Transverse colon (tissue), 4 donors: ENCODE measurements at regions not wholly inside any gene's neighbourhood (a gene's known extent, or its start where the extent isn't known, plus 50 kb on each side); places are given as distances from the start of the nearest gene placed in this dataset.

Source experiments
- DNase-seq: peaks from one replicate; pipeline ENCODE4 v3.0.0-alpha.2; 2019
- H3K27ac ChIP-seq, 4 donors: fragments of 200-600 bp; sonication (generic); 2 replicates each; pipeline ENCODE4 v1.5.1; 2016 to 2018; ENCODE audit warnings: inconsistent platforms in 4 of 4
- H3K27me3 ChIP-seq: fragments of 200-600 bp; sonication (generic); 2 replicates; pipeline ENCODE4 v1.5.1; 2017; ENCODE audit warnings: inconsistent platforms
- H3K36me3 ChIP-seq, 4 donors: fragments of 200-600 bp; sonication (generic); 2 replicates each; pipeline ENCODE4 v1.5.1; 2017 to 2019; ENCODE audit warnings: inconsistent platforms in 4 of 4
- H3K4me1 ChIP-seq, 4 donors: fragments of 200-600 bp; sonication (generic); 2 replicates each; pipeline ENCODE4 v1.5.1; 2017 to 2020; ENCODE audit warnings: inconsistent platforms in 4 of 4
- H3K4me3 ChIP-seq, 4 donors: fragments of 200-600 bp; sonication (generic); 1 replicate in 1 of 4; 2 replicates in 3 of 4; pipeline versions ENCODE4 v1.5.1 to v1.6.1; 2017 to 2019; ENCODE audit warnings: inconsistent platforms in 4 of 4
- H3K9me3 ChIP-seq, 2 donors: fragments of 200-600 bp; sonication (generic); 2 replicates each; pipeline ENCODE4 v1.5.1; 2017 to 2019; ENCODE audit warnings: inconsistent platforms in 2 of 2
- CTCF ChIP-seq, 5 experiments: fragments of 200-600 bp in 3 of 5; fragments of 450-650 bp in 2 of 5; sonication (generic) in 3 of 5; IDR thresholded peaks; 1 replicate in 2 of 5; 2 replicates in 3 of 5; pipeline ENCODE4 v1.5.1; 2016 to 2017; ENCODE audit warnings: antibody characterized with exemption in 5 of 5, inconsistent platforms in 3 of 5, mild to moderate bottlenecking in 2 of 5, moderate library complexity in 1 of 5
- EP300 ChIP-seq: sonication (generic); formaldehyde crosslinking; IDR thresholded peaks from one replicate; pipeline ENCODE4 v1.6.1; 2017; ENCODE audit warnings: antibody characterized with exemption, low read depth
- POLR2A ChIP-seq: fragments of 450-650 bp; IDR thresholded peaks from one replicate; pipeline ENCODE4 v1.6.1; 2016; ENCODE audit warnings: antibody characterized with exemption, mild to moderate bottlenecking, moderate library complexity
- POLR2AphosphoS5 ChIP-seq, 3 donors: sonication (generic); formaldehyde crosslinking; IDR thresholded peaks; one replicate each; pipeline ENCODE4 v1.6.1; 2016; ENCODE audit warnings: antibody characterized with exemption in 3 of 3
- WGBS, 2 donors: methylation state at CpG; one replicate each; pipeline ENCODE4 v1.1.5; 2018; ENCODE audit warnings: low coverage in 1 of 2; 5-methylcytosine and 5-hydroxymethylcytosine counted together
- in situ Hi-C, 4 donors: fragments of 200-750 bp; cut with MboI; loops; one replicate each; pipeline versions ENCODE4 v1.15.0 to v1.15.1; 2017; ENCODE audit warnings: low sequenced_read_pairs in 3 of 4, low pct_ligation_motif_present in 1 of 4, low pct_unique_long_range_greater_than_20kb in 1 of 4
- intact Hi-C: fragments of 100-400 bp; cut with DNase I; formaldehyde crosslinking; loops from one replicate; pipeline ENCODE4 v1.15.1; 2023; ENCODE audit warnings: low total_unique reads

- Histone ChIP-seq H3K4me3 (no peak overlapping the region), H3K27me3 (no peaks in the 10 kb centered on the region), H3K36me3 (no peaks in the 10 kb centered on the region), H3K27ac (no peak overlapping the region), H3K4me1 (no peaks in the 10 kb centered on the region), H3K9me3 (no peaks in the 10 kb centered on the region)
- intact Hi-C loops: no loop called here
- no peak for DNase-seq
- TF ChIP-seq POLR2A (no peak), POLR2AphosphoS5 (IDR thresholded peaks at IDR 0.05) (no peak), CTCF (IDR thresholded peaks at IDR 0.05) (no peak), EP300 (no peak)
- in situ Hi-C loops: no loop called here
- WGBS, 2 donors: 97 to 100% methylated on average over 1 of the region's 1 CpG
Observed at GRCh38 chr7:110156511-110156910, 934.4 kb upstream of the LRRN3 start.

GRCh38 chr7:110157631-110158362 lies 933.1 kb upstream of the LRRN3 start:
- Histone ChIP-seq H3K4me1 (no peaks in the 10 kb centered on the region), H3K27ac (no peak overlapping the region), H3K36me3 (no peaks in the 10 kb centered on the region), H3K4me3 (no peak overlapping the region), H3K9me3 (no peaks in the 10 kb centered on the region), H3K27me3 (no peaks in the 10 kb centered on the region)
- in situ Hi-C loops: no loop called here
- WGBS, 2 donors: 0% methylated on average over 1 of the region's 1 CpG
- intact Hi-C loops: no loop called here
- DNase-seq: no peak
- TF ChIP-seq POLR2AphosphoS5 (IDR thresholded peaks at IDR 0.05): no peak
- no peak for TF ChIP-seq CTCF (IDR thresholded peaks at IDR 0.05)
- no peak for TF ChIP-seq EP300
- TF ChIP-seq POLR2A: no peak

GRCh38 chr7:110168010-110168409 lies 922.9 kb upstream of the LRRN3 start:
- Histone ChIP-seq H3K4me3 (no peak overlapping the region), H3K9me3 (no peaks in the 10 kb centered on the region), H3K27ac (no peak overlapping the region), H3K27me3 (no peaks in the 10 kb centered on the region), H3K36me3 (no peaks in the 10 kb centered on the region), H3K4me1 (no peaks in the 10 kb centered on the region)
- TF ChIP-seq POLR2AphosphoS5 (IDR thresholded peaks at IDR 0.05): no peak
- no peak for TF ChIP-seq CTCF (IDR thresholded peaks at IDR 0.05)
- TF ChIP-seq POLR2A: no peak
- no peak for TF ChIP-seq EP300
- DNase-seq: no peak
- 75 to 94% methylated on average over 3 of the region's 3 CpGs for whole genome bisulfite sequencing, 2 donors
- intact Hi-C loops (no loop called here), in situ Hi-C loops (no loop called here)

- no peaks in the 10 kb centered on the region for H3K4me1 ChIP-seq
- no peaks in the 10 kb centered on the region for H3K9me3 ChIP-seq
- no peaks in the 10 kb centered on the region for H3K36me3 ChIP-seq
- 35 to 52% methylated on average over 2 of the region's 2 CpGs for WGBS, 2 donors
- in situ Hi-C loops: no loop called here
- no peaks in the 10 kb centered on the region for H3K27me3 ChIP-seq
- no peak overlapping the region for H3K27ac ChIP-seq
- TF ChIP-seq CTCF (IDR thresholded peaks at IDR 0.05) (no peak), POLR2A (no peak), EP300 (no peak), POLR2AphosphoS5 (IDR thresholded peaks at IDR 0.05) (no peak)
- intact Hi-C loops: no loop called here
- H3K4me3 ChIP-seq: no peak overlapping the region
- no peak for DNase-seq
Observed at GRCh38 chr7:110170841-110171240, 920.1 kb upstream of the LRRN3 start.
